ENCODE measurements at regions not wholly inside any gene's neighbourhood (a gene's known extent, or its start where the extent isn't known, plus 50 kb on each side); places are given as distances from the start of the nearest gene placed in this dataset.

DNA sequence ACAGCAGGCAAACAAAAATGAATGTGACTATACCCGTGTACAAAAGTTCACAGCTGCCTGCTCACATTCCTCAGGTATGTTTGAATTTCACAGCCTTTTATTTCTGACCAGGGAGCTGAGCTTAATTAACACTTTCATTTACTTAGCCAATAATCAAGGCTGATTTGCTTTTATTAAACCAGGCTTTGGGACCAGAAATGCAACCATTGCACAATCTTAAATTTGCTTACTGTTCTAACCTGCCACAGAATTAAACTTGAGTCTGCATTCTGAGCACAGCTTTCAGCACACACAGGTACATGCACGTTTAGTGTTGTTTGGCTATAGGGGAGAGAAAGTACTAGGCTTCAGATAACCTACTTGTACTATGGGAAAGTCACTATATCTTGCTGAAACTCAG is 372.4 kb upstream of the ATP5MC3 start:
- DNase-seq = no peak

- no peak for DNase-seq
These were observed 371.4 kb upstream of the ATP5MC3 start for GRCh38 chr2:175552902-175553301.

- DNase-seq = no peak
These were observed 358.9 kb upstream of the ATP5MC3 start for GRCh38 chr2:175540421-175540820.

DNA sequence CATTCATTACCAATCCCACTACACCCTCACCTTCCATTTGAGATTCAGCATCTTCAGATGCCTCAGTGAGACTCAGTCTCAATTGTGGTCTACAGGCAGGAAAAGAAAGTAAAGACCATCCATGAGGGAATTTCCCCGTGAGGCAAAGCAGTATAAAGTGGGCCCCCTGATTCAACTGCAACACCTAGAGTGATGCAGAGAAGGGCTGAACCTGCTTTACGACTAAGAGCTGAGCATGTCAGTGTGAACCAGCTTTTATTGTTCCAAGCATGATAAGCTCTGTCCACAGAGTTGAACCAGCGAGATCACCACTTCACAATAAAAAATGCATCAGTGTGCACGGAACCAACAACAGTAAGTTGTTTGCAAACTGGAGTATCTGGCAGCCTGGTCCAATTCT is 357.6 kb upstream of the ATP5MC3 start:
- DNase-seq = no peak

DNA sequence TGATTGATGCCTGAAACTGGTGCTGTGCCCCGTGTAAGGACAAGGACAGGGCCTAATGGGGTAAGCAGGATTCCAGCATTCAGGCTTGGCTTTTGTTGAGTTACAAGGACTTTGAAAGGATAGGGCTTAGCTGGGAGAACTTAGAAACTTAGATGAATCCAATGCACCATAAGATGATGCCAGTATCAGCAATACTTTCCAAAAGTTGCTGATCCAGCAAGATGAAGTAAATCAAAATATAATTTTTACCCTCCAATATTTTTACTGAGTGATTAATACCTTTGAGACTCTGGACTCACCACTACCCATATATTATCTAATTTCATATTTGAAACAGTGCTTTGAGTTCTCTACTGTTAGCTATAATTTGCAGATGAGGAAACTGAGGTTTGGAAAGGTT is 354.5 kb upstream of the ATP5MC3 start:
- no peak for DNase-seq

GRCh38 chr2:175535631-175536030 is 354.1 kb upstream of the ATP5MC3 start:
- no peak for DNase-seq

- no peak for DNase-seq
These were observed 344.5 kb upstream of the ATP5MC3 start for GRCh38 chr2:175525975-175526374.

GRCh38 chr2:175523001-175523400 is 341.5 kb upstream of the ATP5MC3 start:
- DNase-seq = no peak

GRCh38 chr2:175518206-175518605 is 336.7 kb upstream of the ATP5MC3 start:
- DNase-seq = no peak

- DNase-seq = no peak
These were observed 335.0 kb upstream of the ATP5MC3 start for GRCh38 chr2:175516555-175516954.

DNA sequence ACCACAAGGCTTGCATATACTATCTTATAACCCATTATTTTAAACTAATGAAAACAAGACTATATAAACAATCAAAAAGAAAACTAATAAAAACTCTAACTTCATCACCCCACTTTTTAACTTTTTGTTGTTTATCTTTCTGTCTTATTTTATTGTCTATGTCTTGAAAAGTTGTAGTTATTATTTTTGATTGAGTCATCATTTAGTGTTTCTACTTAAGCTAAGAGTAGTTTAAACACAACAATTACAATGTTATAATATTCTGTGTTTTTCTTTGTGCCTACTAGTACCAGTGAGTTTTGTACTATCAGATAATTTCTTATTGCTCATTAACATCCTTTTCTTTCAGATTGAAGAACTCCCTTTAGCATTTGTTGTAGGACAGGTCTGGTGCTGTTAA is 318.7 kb upstream of the ATP5MC3 start:
- DNase-seq = no peak

DNA sequence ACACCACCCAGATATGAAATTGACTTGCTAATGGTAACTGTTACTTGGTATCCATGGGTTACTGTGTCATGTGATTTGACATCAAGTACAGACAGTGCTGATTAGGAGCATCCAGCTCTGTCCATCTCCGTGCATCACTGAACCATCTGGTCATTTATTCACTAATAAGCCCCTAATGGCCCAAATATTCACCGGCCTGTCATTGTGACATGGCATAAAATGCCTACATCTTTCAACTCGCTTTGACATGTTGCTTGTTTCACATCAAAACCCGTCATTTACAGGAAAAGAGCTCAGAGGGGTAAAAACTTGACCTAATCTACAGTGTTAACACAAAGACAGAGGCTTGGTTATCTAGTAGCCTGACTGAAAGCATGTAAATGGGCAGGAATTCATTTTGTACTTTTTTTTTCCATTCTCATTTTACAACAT is 308.9 kb upstream of the ATP5MC3 start:
- DNase-seq = no peak

DNA sequence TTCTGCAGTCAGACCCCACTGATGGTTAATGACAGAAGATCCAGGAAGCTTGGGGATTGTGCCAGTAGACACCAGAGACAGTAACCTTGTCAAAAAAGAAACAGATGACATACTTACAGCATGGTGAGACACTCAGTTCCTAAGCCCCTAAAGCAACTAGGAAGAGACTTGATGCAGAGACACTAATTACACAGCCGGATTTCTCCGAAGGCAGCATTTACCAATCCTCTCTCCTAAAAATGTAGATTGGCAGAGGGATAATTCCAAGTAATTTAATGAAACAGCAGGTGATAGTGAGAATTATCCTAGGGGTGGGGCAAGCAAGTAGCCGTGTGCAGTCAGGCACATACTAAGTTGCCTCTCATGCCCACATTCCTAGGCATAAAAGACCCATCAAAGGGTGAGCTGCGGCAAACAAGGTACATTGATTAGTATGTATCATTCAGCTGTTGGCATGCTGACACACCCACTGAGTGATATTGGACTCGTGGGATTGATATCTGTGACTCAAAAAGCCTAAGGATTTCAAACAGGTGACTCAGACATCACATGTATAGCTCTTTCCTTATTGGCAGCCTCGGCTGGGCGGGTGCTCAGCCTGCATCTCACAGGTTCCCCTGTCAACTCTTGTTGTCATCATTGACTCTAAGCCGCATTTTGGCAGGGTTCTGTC is 296.7 kb upstream of the ATP5MC3 start:
- no peak for DNase-seq

- DNase-seq = no peak
These were observed 295.4 kb upstream of the ATP5MC3 start for GRCh38 chr2:175476948-175477347.

DNA sequence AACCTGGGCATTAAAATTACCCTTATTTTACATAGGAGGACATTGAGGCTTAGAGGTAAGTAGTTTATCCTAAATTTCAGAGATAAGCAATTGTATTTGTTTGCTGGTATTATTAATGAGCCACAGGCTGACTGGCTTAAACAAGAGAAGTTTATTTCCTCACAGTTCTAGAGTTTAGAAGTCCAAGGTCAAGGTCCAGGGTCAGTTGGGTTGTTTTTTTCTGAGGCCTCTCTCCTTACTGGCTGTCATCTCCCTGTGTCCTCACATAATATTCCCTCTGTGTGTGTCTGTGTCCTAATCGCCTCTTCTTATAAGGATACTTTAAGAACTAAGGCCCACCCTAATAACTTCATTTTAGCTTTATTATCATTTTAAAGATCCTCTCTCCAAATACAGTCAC is 294.9 kb upstream of the ATP5MC3 start:
- no peak for DNase-seq

DNA sequence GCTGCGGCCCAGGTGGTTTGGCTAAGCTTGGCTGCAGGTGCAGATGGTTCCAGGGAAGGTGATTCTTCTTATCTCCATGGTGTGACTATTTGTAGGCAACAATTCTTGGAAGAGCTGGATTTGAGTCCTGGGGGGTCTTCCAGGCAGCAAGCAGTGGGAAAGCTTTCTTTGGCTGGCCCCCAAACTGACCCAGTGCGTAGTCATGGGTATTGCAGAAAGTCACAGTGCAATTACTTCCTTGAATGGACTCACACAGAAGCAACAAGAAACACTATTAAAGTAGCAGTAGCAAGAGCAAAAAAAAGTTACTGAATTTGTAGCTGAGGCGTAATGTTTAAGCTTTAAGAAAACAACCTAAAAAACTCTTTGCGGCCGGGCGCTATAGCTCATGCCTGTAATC is 293.6 kb upstream of the ATP5MC3 start:
- no peak for DNase-seq

- DNase-seq = no peak
These were observed 287.1 kb upstream of the ATP5MC3 start for GRCh38 chr2:175468431-175469098.

DNA sequence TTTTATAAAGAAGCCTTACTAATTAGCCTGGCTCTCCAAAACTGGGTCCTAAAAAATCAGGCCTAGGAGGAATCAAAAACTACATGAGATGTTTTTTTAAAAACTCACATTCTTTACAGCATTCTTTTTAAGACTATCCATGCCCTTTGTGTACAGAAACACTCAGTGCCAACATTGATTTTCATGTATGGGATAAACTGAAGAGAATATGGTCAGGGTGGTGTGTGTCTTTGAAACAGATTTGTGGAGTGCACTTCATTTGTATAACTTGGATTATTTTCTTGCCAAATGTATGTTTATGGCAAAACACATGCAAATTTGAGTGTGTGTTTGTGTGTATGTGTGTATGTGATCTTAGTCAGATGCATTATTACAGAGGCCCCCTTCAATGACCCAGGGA is 283.6 kb upstream of the ATP5MC3 start:
- no peak for DNase-seq

DNA sequence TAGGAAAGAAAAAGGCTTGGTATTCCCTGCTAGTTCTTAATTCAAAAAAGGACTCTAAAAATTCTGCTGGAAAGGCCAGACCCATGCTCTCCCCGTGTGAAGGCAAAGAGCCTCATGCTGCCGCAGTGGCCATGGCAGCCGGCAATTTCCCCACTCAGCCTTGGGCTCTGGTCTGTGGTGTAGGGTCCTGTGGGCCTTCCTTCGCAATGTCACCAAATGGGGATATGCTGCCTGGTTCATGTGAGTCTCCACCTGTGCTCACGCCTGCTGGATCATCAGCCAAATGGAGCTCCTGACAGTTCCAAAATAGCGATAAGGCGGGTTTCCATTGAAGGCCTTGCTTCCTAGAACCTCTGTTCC is 282.8 kb upstream of the ATP5MC3 start:
- no peak for DNase-seq

DNA sequence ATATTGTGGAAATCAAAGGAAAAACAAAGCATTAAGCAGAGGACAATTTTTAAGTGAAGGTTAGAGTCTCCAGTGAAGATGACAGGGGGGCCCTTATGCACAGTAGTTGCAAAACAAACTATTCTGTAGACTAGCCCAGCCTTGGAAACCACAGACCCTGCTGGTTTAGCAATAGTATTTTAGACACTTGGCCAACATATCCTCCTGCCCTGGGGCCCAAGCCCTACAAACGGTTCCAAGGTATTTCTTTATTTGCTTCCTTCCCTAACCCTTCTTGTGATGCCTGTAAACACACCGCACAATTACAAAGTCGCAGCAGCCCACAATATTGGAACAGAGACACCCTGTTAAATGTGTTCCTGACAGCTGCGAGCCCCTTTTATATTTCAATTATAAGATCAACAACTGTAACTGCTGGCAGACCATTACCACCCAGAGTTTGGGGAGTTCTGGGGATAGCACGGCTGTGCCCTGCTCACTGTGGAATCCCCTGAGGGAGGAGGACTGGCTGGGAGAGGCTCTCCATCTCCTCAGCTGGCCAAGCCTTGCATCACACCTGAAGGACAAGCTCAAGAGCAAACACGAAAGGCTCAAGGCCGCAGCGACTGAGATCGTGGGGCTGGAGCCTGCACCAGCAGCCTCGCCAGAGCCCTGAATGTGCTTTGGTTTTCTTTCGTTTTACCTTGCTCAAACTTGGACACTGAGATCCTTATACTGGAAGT is 282.2 kb upstream of the ATP5MC3 start:
- DNase-seq = no peak

DNA sequence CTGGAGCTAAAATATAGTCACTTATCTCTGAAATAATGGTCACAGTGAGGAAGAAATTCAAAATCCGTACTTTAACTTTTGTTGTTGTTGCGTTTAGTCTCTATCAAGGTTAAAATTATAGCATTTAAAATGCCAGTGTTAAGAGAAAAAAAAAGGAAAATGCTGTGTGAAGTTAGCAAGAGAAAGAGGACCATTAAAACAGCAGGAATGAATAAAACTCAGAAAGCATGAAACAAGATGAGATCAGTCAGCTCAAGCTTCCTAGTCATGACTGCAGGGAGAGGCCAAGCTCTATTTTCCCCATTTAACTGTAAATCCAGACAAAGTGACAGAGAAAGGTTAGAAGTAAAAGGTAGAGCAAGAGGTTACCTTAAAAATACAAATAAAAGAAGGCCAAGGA is 281.7 kb upstream of the ATP5MC3 start:
- DNase-seq = no peak

DNA sequence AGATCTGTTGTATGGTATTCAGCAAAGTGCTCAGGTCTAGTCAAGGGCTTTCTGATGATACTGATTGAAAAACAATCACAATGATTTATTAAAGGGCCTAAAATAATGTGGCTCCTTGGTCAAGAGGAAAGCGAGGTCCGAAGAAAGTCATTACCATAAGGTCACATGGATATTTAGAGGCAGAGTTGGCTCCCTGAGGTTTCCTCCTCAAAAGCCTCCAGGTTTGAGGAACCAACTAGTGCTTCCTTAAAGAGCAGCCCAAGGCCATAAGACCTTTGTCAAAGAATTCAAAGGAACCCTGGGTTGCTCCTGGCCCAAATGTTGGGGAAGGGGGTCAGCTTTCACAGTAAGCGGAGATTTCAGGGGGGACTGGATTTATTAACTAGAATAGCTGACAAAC is 280.7 kb upstream of the ATP5MC3 start:
- no peak for DNase-seq

GRCh38 chr2:175461839-175462238 is 280.3 kb upstream of the ATP5MC3 start:
- no peak for DNase-seq

- DNase-seq = no peak
These were observed 276.5 kb upstream of the ATP5MC3 start for GRCh38 chr2:175457895-175458448.

Measured in T-helper 2 cell (primary cell).